CD14-positive monocyte (primary cell): ENCODE measurements at regions not wholly inside any gene's neighbourhood (a gene's known extent, or its start where the extent isn't known, plus 50 kb on each side); places are given as distances from the start of the nearest gene placed in this dataset.

Experiments
- DNase-seq, 3 donors: peaks; one replicate each; pipeline ENCODE4 v3.0.0-alpha.2; 2011 to 2022
- H2AFZ ChIP-seq: 2 replicates; pipeline ENCODE4 v1.6.0; 2012; ENCODE audit warnings: mild to moderate bottlenecking, low read depth, low read length, inconsistent platforms; ENCODE audit not compliant: insufficient read depth, poor library complexity, severe bottlenecking
- H3K27ac ChIP-seq, 2 donors: 1 replicate in 1 of 2; 2 replicates in 1 of 2; pipeline ENCODE4 v1.5.1; 2012 to 2013; ENCODE audit warnings: low read length in 2 of 2, control low read depth in 1 of 2, inconsistent platforms in 1 of 2, low read depth in 1 of 2, mild to moderate bottlenecking in 1 of 2
- H3K27me3 ChIP-seq, 2 donors: one replicate each; pipeline versions ENCODE4 v1.6.0 to v1.6.1; 2011 to 2013; ENCODE audit warnings: low read length in 2 of 2; ENCODE audit not compliant: control insufficient read depth in 2 of 2, insufficient read depth in 2 of 2
- H3K36me3 ChIP-seq, 2 donors: replicated peaks in 1 of 2; 1 replicate in 1 of 2; 2 replicates in 1 of 2; pipeline versions ENCODE4 v1.5.1 to v1.6.1; 2012 to 2013; ENCODE audit warnings: low read length in 2 of 2, control low read depth in 1 of 2, inconsistent platforms in 1 of 2, mild to moderate bottlenecking in 1 of 2; ENCODE audit not compliant: insufficient read depth in 2 of 2, control insufficient read depth in 1 of 2
- H3K4me1 ChIP-seq, 2 donors: 1 replicate in 1 of 2; 2 replicates in 1 of 2; pipeline versions ENCODE4 v1.5.1 to v1.6.1; 2012 to 2013; ENCODE audit warnings: low read length in 2 of 2, control low read depth in 1 of 2, inconsistent platforms in 1 of 2, mild to moderate bottlenecking in 1 of 2, moderate library complexity in 1 of 2; ENCODE audit not compliant: insufficient read depth in 2 of 2, control insufficient read depth in 1 of 2
- H3K4me2 ChIP-seq: replicated peaks from 2 replicates; pipeline ENCODE3; 2012; ENCODE audit warnings: low read length, moderate library complexity, mild to moderate bottlenecking; ENCODE audit not compliant: poor library complexity, severe bottlenecking; ENCODE audit errors: extremely low read depth
- H3K4me3 ChIP-seq, 3 experiments: fragments of 200-600 bp in 1 of 3; sonication (generic) in 1 of 3; replicated peaks in 1 of 3; 1 replicate in 2 of 3; 2 replicates in 1 of 3; pipeline ENCODE4 v1.5.1; 2011 to 2013; ENCODE audit warnings: low read length in 3 of 3, mild to moderate bottlenecking in 3 of 3, control low read depth in 2 of 3, low read depth in 2 of 3, inconsistent platforms in 1 of 3, moderate library complexity in 1 of 3
- H3K79me2 ChIP-seq: 2 replicates; pipeline ENCODE4 v1.6.0; 2012; ENCODE audit warnings: mild to moderate bottlenecking, control low read depth, inconsistent platforms, low read length, moderate library complexity; ENCODE audit not compliant: insufficient read depth
- H3K9ac ChIP-seq: 2 replicates; pipeline ENCODE4 v1.6.0; 2017; ENCODE audit warnings: low read length, mild to moderate bottlenecking; ENCODE audit not compliant: insufficient read depth, poor library complexity, severe bottlenecking
- H3K9me3 ChIP-seq, 2 donors: replicated peaks in 1 of 2; 1 replicate in 1 of 2; 2 replicates in 1 of 2; pipeline versions ENCODE4 v1.5.1 to v1.6.1; 2012 to 2013; ENCODE audit warnings: low read length in 2 of 2, control low read depth in 1 of 2; ENCODE audit not compliant: control insufficient read depth in 1 of 2, insufficient read depth in 1 of 2
- H4K20me1 ChIP-seq: 2 replicates; pipeline ENCODE4 v1.6.0; 2012; ENCODE audit warnings: mild to moderate bottlenecking, low read length, control low read depth, moderate library complexity; ENCODE audit not compliant: insufficient read depth
- H3K27ac Mint-ChIP-seq, 7 donors: one replicate each; pipeline ENCODE4 v1.8.0; 2020; ENCODE audit warnings: mild to moderate bottlenecking in 7 of 7, mixed read lengths in 7 of 7, moderate library complexity in 6 of 7, inconsistent platforms in 2 of 7
- H3K27me3 Mint-ChIP-seq, 3 donors: one replicate each; pipeline ENCODE4 v1.8.0; 2021 to 2022; ENCODE audit warnings: low read depth in 3 of 3, mild to moderate bottlenecking in 3 of 3, mixed read lengths in 3 of 3, moderate library complexity in 3 of 3, inconsistent platforms in 1 of 3
- H3K36me3 Mint-ChIP-seq, 2 donors: one replicate each; pipeline ENCODE4 v1.8.0; 2020; ENCODE audit warnings: mixed read lengths in 2 of 2, inconsistent platforms in 1 of 2, mild to moderate bottlenecking in 1 of 2
- H3K4me1 Mint-ChIP-seq: one replicate; pipeline ENCODE4 v1.8.0; 2020; ENCODE audit warnings: mild to moderate bottlenecking, mixed read lengths
- H3K4me3 Mint-ChIP-seq, 2 donors: one replicate each; pipeline ENCODE4 v1.8.0; 2020; ENCODE audit warnings: mild to moderate bottlenecking in 2 of 2, mixed read lengths in 2 of 2, moderate library complexity in 1 of 2
- H3K9me3 Mint-ChIP-seq, 7 donors: one replicate each; pipeline ENCODE4 v1.8.0; 2020 to 2022; ENCODE audit warnings: mixed read lengths in 7 of 7, mild to moderate bottlenecking in 6 of 7, moderate library complexity in 6 of 7, inconsistent platforms in 2 of 7
- CTCF ChIP-seq: fragments of 200-600 bp; IDR thresholded peaks from one replicate; pipeline ENCODE4 v1.8.0; 2022; ENCODE audit warnings: antibody characterized with exemption, mild to moderate bottlenecking
- WGBS: methylation state at CpG from one replicate; pipeline ENCODE4 v1.1.5; 2013; ENCODE audit warnings: missing lambda C conversion rate; ENCODE audit not compliant: insufficient coverage; 5-methylcytosine and 5-hydroxymethylcytosine counted together
- intact Hi-C, 2 donors: fragments of 100-400 bp; cut with micrococcal nuclease; formaldehyde crosslinking; loops; one replicate each; pipeline versions ENCODE4 v1.15.0 to v1.15.1; 2023

- H3K4me1 Mint-ChIP-seq = no peaks in the 10 kb centered on the region
- Histone ChIP-seq H3K79me2 (no peaks in the 10 kb centered on the region), H3K9me3 (no peaks in the 10 kb centered on the region), H2AFZ (no peak overlapping the region), H3K27me3 (no peaks in the 10 kb centered on the region), H3K4me1 (no peaks in the 10 kb centered on the region), H3K4me3 (no peak overlapping the region), H3K4me2 (no peak overlapping the region), H3K36me3 (no peaks in the 10 kb centered on the region), H3K9ac (no peak overlapping the region), H4K20me1 (no peaks in the 10 kb centered on the region), H3K27ac (no peak overlapping the region)
- peaks cover 1 to 7% (median 3%) of the 10 kb centered on the region in 7 donors for H3K9me3 Mint-ChIP-seq
- no peak for TF ChIP-seq CTCF
- no peak for DNase-seq
- H3K27ac Mint-ChIP-seq = peak overlapping the region in 2 of 7 donors; percentile 19 to 37
- no peak overlapping the region for H3K4me3 Mint-ChIP-seq
- intact Hi-C loops = no loop called here
- no peaks in the 10 kb centered on the region for H3K36me3 Mint-ChIP-seq
- H3K27me3 Mint-ChIP-seq = peaks cover 1 to 5% (median 2%) of the 10 kb centered on the region in 3 donors
- WGBS = no CpG with 5 or more reads among the region's 3 CpGs
Measured at GRCh38 chr5:109944461-109944860, 254.7 kb downstream of the MAN2A1 start.

- H3K4me2 ChIP-seq = no peak overlapping the region
- H3K27me3 Mint-ChIP-seq = peaks cover 1 to 5% (median 2%) of the 10 kb centered on the region in 3 donors
- no peak for DNase-seq
- peaks cover 0 to 7% (median 3%) of the 10 kb centered on the region in 7 donors for H3K9me3 Mint-ChIP-seq
- no peaks in the 10 kb centered on the region for H4K20me1 ChIP-seq
- intact Hi-C loops = no loop called here
- no peak overlapping the region for H2AFZ ChIP-seq
- 92% methylated on average over 5 of the region's 6 CpGs for WGBS
- H3K79me2 ChIP-seq = no peaks in the 10 kb centered on the region
- H3K4me3 ChIP-seq = no peak overlapping the region
- H3K4me1 Mint-ChIP-seq = no peaks in the 10 kb centered on the region
- no peak overlapping the region for H3K9ac ChIP-seq
- no peaks in the 10 kb centered on the region for H3K36me3 ChIP-seq
- no peaks in the 10 kb centered on the region for H3K36me3 Mint-ChIP-seq
- no peaks in the 10 kb centered on the region for H3K9me3 ChIP-seq
- H3K4me1 ChIP-seq = no peaks in the 10 kb centered on the region
- no peak overlapping the region for H3K27ac Mint-ChIP-seq
- H3K27ac ChIP-seq = no peak overlapping the region
- no peaks in the 10 kb centered on the region for H3K27me3 ChIP-seq
- H3K4me3 Mint-ChIP-seq = no peak overlapping the region
- no peak for TF ChIP-seq CTCF
Measured at GRCh38 chr5:109945097-109945678, 255.5 kb downstream of the MAN2A1 start.
